GM12872 (cell line): ENCODE measurements at regions not wholly inside any gene's neighbourhood (a gene's known extent, or its start where the extent isn't known, plus 50 kb on each side); places are given as distances from the start of the nearest gene placed in this dataset.

Source experiments
- TF ChIP-seq, protein P1 (sequence below): IDR thresholded peaks from 3 replicates; pipeline ENCODE4 v1.5.1; 2011; ENCODE audit warnings: low read depth, mild to moderate bottlenecking, low read length, moderate library complexity; ENCODE audit not compliant: insufficient read depth

DNA sequence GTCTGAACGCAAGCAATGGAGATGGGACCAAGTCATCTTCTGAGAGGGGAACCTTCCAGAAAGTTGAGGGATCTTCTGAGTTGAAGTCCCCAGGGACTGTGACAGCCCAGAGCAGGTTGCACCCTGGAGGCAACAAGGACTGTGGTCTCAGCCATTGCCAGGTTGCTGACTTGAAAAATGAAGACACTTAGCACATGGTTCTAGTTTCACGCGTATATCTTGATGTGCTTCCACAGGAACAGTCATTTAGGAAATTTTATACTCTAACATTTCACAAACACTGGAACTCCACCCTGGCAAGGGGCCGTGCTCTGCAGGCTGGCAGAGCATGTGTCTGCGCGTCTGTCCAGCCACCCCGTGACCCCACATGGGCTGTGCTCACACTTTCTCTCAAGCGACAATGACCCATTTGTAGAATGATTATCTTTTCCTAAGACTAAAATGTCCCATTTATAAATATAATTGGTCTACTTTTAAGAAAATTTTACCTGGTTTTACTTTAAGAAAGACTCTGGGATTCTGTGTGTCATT, 157.0 kb downstream of the ERMARD start:
- TF ChIP-seq, protein P1, sequence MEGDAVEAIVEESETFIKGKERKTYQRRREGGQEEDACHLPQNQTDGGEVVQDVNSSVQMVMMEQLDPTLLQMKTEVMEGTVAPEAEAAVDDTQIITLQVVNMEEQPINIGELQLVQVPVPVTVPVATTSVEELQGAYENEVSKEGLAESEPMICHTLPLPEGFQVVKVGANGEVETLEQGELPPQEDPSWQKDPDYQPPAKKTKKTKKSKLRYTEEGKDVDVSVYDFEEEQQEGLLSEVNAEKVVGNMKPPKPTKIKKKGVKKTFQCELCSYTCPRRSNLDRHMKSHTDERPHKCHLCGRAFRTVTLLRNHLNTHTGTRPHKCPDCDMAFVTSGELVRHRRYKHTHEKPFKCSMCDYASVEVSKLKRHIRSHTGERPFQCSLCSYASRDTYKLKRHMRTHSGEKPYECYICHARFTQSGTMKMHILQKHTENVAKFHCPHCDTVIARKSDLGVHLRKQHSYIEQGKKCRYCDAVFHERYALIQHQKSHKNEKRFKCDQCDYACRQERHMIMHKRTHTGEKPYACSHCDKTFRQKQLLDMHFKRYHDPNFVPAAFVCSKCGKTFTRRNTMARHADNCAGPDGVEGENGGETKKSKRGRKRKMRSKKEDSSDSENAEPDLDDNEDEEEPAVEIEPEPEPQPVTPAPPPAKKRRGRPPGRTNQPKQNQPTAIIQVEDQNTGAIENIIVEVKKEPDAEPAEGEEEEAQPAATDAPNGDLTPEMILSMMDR: no peak

DNA sequence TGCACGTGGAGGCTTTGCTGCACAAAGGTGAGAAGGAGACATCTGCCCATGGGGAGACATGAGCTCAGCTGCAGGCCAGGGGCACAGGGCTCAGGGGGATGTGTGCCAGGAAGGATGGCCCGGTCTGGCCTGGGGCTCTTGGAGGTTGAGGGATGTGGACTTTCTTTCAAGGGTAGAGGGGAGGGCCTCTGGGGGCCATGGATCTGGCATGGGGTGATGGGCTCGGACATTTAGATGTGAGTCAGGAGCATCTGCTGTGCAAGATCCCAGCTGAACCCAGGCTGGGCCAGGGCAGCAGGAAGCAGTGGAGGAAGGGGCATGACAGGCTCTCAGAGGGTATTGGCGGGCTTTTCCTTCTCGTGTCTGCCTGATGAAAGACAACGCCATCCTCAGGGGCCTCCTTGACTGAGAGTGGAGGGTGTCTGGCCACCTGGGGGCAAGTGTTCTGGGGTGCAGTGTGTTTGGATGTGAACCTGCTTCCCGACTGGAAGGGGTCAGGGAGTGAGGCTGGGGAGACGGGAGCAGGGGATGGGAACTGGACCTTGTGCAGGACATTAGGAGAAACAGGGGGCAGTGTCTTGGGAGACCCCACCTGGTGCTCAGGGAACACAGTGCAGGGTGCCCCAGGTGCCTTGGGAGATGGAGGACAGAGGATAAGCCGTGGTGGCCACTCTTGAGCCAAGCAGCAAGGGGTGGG, 156.1 kb downstream of the ERMARD start:
- TF ChIP-seq, protein P1: no peak

DNA sequence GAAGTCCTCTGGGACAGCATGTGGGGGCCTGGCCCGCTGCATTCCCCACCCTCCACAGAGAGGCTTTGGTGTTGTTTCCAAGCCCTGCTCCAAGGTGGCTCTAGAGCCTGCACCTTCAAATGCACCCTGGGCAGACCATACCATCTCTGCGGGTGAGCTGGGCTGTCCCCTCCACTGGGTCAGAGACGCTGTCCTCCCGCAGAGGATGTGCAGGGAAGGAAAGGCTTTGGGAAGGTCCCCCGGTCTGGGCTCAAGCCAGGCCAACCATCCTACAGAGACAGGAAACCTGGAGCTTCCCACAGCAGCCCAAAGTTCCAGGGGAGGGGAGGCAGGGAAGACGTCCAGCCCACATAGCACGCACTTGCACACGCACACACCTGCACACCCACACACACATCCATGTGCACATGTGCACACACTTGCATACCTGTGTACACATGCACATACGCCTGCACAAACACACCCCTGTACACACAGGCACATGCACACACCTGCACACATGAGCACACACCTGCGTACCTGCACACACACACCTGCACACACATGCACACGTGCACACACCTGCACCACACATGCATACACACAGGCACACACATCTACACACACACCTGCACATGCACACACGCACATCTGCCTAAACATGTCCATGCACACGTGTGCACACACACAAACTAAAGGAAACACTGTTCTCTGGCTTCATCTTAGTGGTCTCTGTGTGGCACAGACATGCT, 155.4 kb downstream of the ERMARD start:
- TF ChIP-seq, protein P1: no peak

DNA sequence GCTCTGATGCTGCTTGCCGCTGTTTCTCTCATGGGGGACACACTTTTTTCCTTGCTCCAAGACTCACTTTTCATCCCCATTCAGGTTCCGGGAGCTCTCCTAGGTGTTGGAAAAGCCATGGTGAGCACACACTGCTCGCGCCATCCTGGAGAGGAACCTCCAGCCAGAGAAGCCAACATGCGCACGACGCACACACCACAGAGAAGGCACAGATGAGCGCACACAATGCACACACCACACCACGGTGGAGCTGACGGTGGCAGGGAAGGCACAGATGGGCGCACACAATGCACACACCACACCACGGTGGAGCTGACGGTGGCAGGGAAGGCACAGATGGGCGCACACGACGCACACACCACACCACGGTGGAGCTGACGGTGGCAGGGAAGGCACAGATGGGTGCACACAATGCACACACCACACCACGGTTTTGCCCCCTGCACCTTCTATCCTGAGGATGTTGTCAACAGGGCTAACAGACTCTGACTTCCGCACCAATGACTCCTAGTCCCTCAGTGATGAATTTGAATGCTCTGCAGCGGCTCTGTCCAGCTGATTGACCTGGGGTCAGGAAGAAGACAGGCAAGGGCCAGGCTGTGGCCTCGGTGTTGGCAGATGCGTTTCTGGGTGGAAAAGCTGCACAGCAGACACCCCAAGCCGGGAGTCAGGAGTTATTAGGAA, 154.7 kb downstream of the ERMARD start:
- TF ChIP-seq, protein P1: no peak

DNA sequence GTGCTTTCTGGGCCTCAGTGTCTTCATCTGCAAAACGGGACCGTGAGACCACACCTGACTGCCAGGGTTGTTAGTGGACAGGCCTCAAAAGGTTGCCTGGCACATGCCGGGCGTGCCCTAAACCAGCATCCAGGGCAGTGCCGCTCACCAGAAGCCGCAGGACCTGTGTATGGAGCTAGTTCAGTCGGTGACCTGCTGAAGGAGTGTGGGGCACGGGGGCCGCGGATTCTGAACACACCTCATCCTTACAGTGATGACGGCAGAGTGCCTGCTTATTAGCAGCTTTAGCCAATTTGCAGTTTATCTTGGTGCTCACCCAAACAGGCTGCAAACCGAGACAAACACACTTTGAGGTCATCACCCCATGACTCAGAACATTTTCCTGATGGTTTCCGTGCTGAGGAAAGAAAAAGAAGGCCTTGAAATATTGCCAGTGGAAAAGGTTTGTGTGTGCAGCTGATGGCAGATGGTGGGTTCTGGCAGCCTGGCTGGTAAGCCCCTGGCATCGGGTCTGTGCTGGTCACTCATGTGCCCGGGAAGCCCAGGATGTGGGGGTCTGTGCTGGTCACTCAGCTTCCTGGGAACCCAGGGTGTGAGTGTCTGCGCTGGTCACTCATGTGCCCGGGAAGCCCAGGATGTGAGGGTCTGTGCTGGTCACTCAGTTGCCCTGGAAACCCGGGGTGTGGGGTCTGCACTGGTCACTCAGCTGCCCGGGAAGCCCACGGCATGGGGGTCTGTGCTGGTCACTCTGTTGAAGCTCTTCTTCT, 153.8 kb downstream of the ERMARD start:
- TF ChIP-seq, protein P1: no peak

DNA sequence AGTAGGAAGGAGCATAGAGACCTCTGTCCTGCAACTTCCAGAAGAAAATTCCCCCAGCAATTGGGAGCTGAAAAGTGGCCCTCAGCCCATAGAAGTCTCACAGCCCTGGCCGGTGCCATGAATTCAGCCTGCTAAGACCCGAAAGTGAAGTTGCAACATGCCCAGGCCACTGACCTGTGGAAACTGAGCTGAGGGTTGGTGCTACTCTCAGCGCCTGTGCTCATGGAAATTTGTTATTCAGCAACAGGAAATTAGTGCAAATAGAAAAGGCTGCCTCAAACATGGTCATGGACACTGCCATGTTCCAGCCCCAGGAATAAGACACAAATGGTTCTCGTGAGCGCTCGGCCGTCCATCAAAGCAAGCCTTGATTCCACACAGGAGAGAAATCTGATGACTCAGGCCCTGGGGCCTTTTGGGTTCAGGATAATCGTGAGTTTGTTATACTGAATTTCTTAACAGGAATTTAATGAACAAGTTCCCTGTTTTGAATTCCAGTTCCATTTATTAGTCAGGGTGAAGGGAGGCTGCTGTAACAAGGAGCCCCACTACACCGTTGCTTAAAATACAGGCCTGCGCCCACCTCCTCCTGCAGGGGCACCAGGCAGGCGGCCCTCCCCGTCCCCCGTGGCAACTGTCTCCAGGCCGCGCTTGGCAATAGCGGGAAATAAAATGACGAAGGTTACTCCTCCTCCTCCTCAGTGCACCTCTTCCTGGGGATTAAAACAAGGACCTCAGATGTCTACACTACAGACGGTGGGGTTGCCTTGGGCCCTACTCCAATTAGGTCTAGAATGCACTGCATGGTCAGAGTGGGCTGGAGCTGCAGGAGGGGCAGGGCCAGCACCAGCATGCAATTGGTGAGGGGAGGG, 152.9 kb downstream of the ERMARD start:
- TF ChIP-seq, protein P1: no peak
